ENCODE measurements at regions not wholly inside any gene's neighbourhood (a gene's known extent, or its start where the extent isn't known, plus 50 kb on each side); places are given as distances from the start of the nearest gene placed in this dataset.

- Histone ChIP-seq H3K9me3 (ENCODE audit: control insufficient read depth, insufficient read depth, low read depth, low read length) (no peaks in the 10 kb centered on the region), H3K4me3 (replicated peaks in 1 of 4; ENCODE audit: control extremely low read depth in 1 of 4, insufficient read depth in 1 of 4, low read depth in 3 of 4, low read length in 4 of 4) (peak overlapping the region; percentile 45 to 84 (median 74)), H3K79me2 (ENCODE audit: control insufficient read depth, insufficient read depth, low read length) (no peaks in the 10 kb centered on the region), H3K36me3 (ENCODE audit: control insufficient read depth, insufficient read depth, low read length) (no peaks in the 10 kb centered on the region), H2AFZ (ENCODE audit: low read length) (peak overlapping the region; percentile 76), H3K27ac (ENCODE audit: insufficient read depth, low read length) (no peak overlapping the region), H4K20me1 (ENCODE audit: control insufficient read depth, extremely low read depth, insufficient read depth, low read length) (no peaks in the 10 kb centered on the region), H3K4me2 (ENCODE audit: extremely low read depth, insufficient read depth, low read length) (peak overlapping the region; percentile 87), H3K9ac (ENCODE audit: insufficient read depth, low read length) (peak overlapping the region; percentile 59), H3K4me1 (ENCODE audit: control insufficient read depth, extremely low read depth, insufficient read depth, low read length) (peaks cover 2% of the 10 kb centered on the region), H3K27me3 (ENCODE audit: control insufficient read depth, insufficient read depth, low read length) (peaks cover 16% of the 10 kb centered on the region)
- TF ChIP-seq, protein P1, sequence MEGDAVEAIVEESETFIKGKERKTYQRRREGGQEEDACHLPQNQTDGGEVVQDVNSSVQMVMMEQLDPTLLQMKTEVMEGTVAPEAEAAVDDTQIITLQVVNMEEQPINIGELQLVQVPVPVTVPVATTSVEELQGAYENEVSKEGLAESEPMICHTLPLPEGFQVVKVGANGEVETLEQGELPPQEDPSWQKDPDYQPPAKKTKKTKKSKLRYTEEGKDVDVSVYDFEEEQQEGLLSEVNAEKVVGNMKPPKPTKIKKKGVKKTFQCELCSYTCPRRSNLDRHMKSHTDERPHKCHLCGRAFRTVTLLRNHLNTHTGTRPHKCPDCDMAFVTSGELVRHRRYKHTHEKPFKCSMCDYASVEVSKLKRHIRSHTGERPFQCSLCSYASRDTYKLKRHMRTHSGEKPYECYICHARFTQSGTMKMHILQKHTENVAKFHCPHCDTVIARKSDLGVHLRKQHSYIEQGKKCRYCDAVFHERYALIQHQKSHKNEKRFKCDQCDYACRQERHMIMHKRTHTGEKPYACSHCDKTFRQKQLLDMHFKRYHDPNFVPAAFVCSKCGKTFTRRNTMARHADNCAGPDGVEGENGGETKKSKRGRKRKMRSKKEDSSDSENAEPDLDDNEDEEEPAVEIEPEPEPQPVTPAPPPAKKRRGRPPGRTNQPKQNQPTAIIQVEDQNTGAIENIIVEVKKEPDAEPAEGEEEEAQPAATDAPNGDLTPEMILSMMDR (conservative IDR thresholded peaks at IDR 0.05 in 1 of 2, IDR thresholded peaks at IDR 0.05 in 1 of 2; ENCODE audit: low read depth in 1 of 2, low read length in 2 of 2), result no peak
- no peak for TF ChIP-seq EZH2 (IDR thresholded peaks at IDR 0.05; ENCODE audit: low read length, missing control alignments)
- DNase-seq (ENCODE audit: low read depth in 2 of 2), result peak; percentile 29 to 40
These were observed 64.0 kb upstream of the MAPRE2 start for GRCh38 chr18:34976899-34977837.

DNA sequence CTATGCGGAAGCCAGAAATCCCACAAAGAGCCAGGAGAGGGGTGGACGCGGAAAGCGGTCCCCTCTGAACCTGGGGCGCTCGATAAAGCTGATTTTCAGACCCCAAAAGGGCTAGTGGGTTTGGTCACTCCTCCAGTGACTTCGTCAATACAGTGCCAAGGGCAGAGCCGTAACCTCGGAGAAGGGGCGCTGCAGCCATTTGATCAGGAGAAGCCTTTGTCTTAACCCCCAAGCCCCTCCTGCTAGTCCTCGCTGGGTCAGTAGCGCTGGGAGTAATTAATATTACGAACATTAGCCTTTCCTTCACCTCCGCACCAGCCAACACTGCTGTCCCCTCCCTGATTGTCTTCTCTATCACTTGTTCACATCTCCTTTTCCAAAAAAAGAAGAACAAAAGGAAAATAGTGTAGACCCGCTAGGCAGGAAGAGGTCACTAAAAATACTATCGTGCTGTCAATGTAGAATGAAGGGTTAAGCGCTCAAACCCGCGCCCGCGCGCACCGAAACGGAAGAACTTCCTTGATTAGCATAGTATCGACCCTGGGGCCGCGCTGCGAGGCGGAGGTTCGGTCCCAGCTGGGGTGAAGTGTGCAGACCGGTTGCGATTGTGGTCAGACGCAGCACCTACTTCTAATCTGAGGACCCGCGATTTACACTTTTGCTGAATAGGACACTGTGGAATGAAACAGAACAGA is 63.2 kb upstream of the MAPRE2 start:
- Histone ChIP-seq H3K79me2 (ENCODE audit: control insufficient read depth, insufficient read depth, low read length) (no peaks in the 10 kb centered on the region), H2AFZ (ENCODE audit: low read length) (peak overlapping the region; percentile 76), H3K4me3 (replicated peaks in 1 of 4; ENCODE audit: control extremely low read depth in 1 of 4, insufficient read depth in 1 of 4, low read depth in 3 of 4, low read length in 4 of 4) (peak overlapping the region; percentile 45 to 84 (median 74)), H3K4me1 (ENCODE audit: control insufficient read depth, extremely low read depth, insufficient read depth, low read length) (peaks cover 2% of the 10 kb centered on the region), H3K9me3 (ENCODE audit: control insufficient read depth, insufficient read depth, low read depth, low read length) (no peaks in the 10 kb centered on the region), H3K27me3 (ENCODE audit: control insufficient read depth, insufficient read depth, low read length) (peaks cover 14% of the 10 kb centered on the region), H3K36me3 (ENCODE audit: control insufficient read depth, insufficient read depth, low read length) (no peaks in the 10 kb centered on the region), H4K20me1 (ENCODE audit: control insufficient read depth, extremely low read depth, insufficient read depth, low read length) (no peaks in the 10 kb centered on the region), H3K9ac (ENCODE audit: insufficient read depth, low read length) (peak overlapping the region; percentile 45), H3K27ac (ENCODE audit: insufficient read depth, low read length) (peak overlapping the region; percentile 69), H3K4me2 (ENCODE audit: extremely low read depth, insufficient read depth, low read length) (peak overlapping the region; percentile 87)
- no peak for TF ChIP-seq EZH2 (IDR thresholded peaks at IDR 0.05; ENCODE audit: low read length, missing control alignments)
- TF ChIP-seq, protein P1 (conservative IDR thresholded peaks at IDR 0.05 in 1 of 2, IDR thresholded peaks at IDR 0.05 in 1 of 2; ENCODE audit: low read depth in 1 of 2, low read length in 2 of 2), result no peak
- DNase-seq (ENCODE audit: low read depth in 2 of 2), result no peak

- TF ChIP-seq, protein P1 (conservative IDR thresholded peaks at IDR 0.05 in 1 of 2, IDR thresholded peaks at IDR 0.05 in 1 of 2; ENCODE audit: low read depth in 1 of 2, low read length in 2 of 2), result no peak
- no peak for TF ChIP-seq EZH2 (IDR thresholded peaks at IDR 0.05; ENCODE audit: low read length, missing control alignments)
- peak overlapping the region; percentile 87 for H3K4me2 ChIP-seq (ENCODE audit: extremely low read depth, insufficient read depth, low read length)
- peaks cover 2% of the 10 kb centered on the region for H3K4me1 ChIP-seq (ENCODE audit: control insufficient read depth, extremely low read depth, insufficient read depth, low read length)
- no peaks in the 10 kb centered on the region for H4K20me1 ChIP-seq (ENCODE audit: control insufficient read depth, extremely low read depth, insufficient read depth, low read length)
- H3K4me3 ChIP-seq (replicated peaks in 1 of 4; ENCODE audit: control extremely low read depth in 1 of 4, insufficient read depth in 1 of 4, low read depth in 3 of 4, low read length in 4 of 4), result peak overlapping the region; percentile 45 to 84 (median 74)
- peak overlapping the region; percentile 76 for H2AFZ ChIP-seq (ENCODE audit: low read length)
- no peaks in the 10 kb centered on the region for H3K36me3 ChIP-seq (ENCODE audit: control insufficient read depth, insufficient read depth, low read length)
- no peaks in the 10 kb centered on the region for H3K79me2 ChIP-seq (ENCODE audit: control insufficient read depth, insufficient read depth, low read length)
- peak overlapping the region; percentile 45 for H3K9ac ChIP-seq (ENCODE audit: insufficient read depth, low read length)
- no peak for DNase-seq (ENCODE audit: low read depth in 2 of 2)
- H3K27ac ChIP-seq (ENCODE audit: insufficient read depth, low read length), result peak overlapping the region; percentile 69
- H3K9me3 ChIP-seq (ENCODE audit: control insufficient read depth, insufficient read depth, low read depth, low read length), result no peaks in the 10 kb centered on the region
- peaks cover 13% of the 10 kb centered on the region for H3K27me3 ChIP-seq (ENCODE audit: control insufficient read depth, insufficient read depth, low read length)
These were observed 62.7 kb upstream of the MAPRE2 start for GRCh38 chr18:34978533-34978893.

All from fibroblast of lung (primary cell).